ENCODE measurements at regions not wholly inside any gene's neighbourhood (a gene's known extent, or its start where the extent isn't known, plus 50 kb on each side); places are given as distances from the start of the nearest gene placed in this dataset.

DNA sequence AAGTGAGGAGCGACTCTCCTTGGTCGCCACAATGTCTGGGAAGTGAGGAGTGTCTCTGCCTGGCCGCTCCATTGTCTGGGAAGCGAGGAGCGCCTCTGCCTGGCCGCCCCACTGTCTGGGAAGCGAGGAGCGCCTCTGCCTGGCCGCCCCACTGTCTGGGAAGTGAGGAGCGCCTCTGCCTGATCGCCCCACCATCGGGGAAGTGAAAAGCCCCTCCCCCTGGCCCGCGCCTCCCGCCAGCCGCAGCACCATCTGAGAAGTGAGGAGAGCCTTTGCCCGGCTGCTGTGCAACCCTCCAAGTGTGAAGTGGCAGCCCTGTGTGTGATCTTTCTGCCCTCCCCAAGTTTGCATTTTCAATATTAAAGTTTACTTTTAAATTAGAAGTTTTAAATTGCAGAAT, 95.0 kb upstream of the PPP2R5A start:
- no peak for DNase-seq

DNA sequence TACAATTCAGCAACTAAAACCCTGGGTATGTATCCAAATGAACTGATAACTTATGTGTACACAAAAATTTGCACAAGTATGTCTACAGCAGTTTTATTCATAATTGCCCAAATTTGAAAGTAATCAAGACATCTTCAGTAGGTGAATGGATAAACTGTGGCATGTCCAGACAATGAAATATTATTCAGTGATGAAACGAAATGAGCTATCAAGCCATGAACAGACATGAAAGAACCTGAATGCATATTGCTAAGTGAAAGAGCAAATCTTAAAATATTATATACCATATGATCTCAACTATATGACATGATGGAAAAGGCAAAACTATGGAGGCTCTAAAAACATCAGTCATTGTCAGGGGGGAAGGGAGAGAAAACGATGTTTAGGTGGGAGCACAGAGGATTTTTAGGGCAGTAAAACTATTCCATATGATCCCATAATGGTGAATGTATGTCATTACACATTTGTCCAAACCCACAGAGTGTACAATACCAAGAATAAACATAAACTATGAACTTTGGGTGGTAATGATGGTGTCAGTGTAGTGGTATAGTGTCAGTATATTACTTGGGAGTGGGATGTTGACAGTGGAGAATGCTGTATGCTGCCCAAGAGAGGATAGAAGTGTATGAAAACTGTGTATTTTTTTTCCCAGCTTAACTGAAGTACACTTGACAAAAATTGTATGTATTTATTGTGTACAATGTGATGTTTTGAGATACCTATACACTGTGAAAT, 92.8 kb upstream of the PPP2R5A start:
- DNase-seq: no peak

- DNase-seq: no peak
Measured at GRCh38 chr1:212196355-212196754, 88.9 kb upstream of the PPP2R5A start.

DNA sequence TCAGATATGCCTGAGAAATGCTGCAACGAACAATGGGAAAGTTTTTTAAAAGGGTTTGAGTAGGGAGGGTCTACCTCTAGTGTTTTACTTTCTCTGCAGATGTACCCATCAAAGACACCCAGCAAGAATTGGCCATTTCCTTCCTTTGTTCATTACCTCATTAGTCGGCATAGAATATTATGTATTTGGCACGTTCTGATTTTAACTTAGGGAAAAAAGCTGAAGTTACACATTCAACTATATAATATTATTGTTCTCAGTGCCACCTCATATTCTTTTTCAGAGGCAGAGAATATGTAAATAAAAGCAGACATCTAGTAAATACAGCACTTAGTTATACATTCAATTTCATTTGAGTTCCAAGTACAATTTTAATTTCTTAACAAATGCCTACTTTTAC, 83.7 kb upstream of the PPP2R5A start:
- DNase-seq: no peak

DNA sequence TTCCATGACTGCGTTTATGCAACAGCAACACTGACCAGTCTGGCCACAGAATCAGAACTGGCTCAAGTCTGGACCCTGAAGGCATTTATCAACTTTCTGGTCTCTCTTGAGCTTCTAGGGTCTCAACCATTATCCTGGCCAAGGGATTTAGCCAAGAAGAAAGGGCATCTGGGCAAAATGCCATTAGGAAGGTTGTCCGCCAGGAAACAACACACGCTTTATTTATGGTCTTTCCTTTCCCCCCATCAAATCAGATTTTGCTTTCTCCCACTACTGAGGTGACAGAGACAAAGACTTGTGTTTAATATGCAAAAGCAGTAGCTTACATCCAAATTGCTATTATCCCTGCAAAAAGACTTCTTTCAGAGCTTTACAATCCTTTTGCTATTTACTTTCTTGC, 81.6 kb upstream of the PPP2R5A start:
- DNase-seq: no peak

DNA sequence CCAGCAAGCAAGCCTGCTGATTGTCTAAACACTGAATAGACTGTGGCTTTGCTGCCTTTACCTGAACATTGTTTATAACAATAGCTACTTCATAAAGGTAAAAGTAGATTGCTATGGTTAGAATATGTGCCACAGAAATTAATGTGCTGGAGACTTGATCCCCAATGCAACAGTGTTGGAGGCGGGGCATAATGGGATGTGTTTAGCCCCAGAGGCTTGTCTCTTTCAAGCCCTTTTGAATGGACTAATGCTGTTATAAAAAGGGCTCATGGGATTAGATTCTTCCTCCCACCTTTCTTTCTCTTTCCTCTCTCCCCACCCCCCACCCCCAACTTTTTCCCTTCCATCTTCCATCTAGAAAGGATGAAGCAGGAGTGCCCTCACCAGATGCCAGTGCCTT, 80.2 kb upstream of the PPP2R5A start:
- DNase-seq: no peak

- no peak for DNase-seq
Measured at GRCh38 chr1:212205843-212206242, 79.4 kb upstream of the PPP2R5A start.

DNA sequence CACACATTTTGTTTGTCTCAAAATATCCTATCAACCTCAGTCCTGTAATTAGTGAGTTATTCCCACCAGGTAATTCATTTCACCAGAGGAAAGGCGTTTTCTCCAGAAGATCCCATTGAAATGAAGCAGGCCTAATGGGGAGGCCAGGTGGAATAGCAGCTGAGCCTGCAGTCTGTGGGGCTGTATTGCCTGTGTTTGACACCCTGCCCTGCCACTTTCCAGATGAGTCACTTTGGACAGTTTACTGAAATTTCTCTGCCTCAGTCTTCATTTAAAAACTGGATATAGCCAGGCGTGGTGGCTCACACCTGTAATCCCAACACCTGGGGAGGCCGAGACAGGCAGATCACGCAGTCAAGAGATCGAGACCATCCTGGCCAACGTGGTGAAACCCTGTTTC, 78.1 kb upstream of the PPP2R5A start:
- DNase-seq: no peak

GRCh38 chr1:212207822-212208520, 77.2 kb upstream of the PPP2R5A start:
- DNase-seq: no peak

DNA sequence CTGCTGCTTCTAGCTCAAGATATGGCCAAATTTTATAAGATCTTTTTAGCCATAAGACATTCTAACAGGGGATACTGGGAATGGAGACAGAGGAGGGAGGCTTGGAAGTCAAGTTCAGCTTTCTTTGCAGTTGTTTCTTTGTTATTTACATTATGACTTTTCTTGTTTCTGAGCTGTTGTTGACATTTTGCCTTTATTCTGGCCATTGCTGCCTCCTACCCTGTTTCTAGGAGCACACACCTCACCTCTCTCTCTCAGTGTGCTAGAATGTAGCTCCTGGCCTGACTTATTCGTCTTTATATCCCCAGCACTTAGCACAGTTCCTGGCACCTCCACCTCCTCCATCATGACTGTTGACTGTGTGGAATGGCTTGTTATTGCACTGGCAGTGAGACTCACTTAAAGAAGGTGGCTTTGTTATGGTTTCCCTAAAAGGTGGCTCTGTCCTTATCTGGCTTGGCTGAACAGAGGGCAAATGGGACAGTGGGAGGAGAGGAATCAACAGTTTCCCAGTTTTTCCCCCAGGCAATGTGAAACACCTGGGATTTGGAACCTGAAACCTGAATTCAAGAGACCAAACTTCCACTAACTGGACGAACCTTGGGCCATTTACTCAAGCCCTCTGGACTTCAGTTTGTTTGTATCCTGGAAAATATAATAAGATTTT, 76.1 kb upstream of the PPP2R5A start:
- no peak for DNase-seq

- no peak for DNase-seq
Measured at GRCh38 chr1:212211371-212211770, 73.8 kb upstream of the PPP2R5A start.

DNA sequence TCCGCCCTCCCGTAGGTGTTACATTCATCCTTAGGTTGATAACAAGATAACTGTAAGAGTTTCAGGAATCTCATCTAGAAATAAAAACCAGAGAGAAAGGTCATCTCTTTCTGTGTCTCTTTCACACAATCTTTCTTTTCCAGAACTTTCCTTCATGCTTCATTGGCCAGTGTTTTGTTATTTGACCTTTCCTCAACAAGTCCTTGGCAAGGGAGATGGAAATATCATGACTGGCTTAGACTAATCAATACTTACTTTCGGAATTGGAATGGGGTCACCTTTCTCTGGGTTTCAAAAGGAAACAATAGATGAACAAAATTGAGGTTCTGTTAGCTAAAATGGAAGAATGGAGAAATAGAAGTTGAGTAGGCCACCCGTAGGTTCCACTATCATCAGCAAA, 72.9 kb upstream of the PPP2R5A start:
- no peak for DNase-seq

- DNase-seq: no peak
Measured at GRCh38 chr1:212212906-212213305, 72.3 kb upstream of the PPP2R5A start.

DNA sequence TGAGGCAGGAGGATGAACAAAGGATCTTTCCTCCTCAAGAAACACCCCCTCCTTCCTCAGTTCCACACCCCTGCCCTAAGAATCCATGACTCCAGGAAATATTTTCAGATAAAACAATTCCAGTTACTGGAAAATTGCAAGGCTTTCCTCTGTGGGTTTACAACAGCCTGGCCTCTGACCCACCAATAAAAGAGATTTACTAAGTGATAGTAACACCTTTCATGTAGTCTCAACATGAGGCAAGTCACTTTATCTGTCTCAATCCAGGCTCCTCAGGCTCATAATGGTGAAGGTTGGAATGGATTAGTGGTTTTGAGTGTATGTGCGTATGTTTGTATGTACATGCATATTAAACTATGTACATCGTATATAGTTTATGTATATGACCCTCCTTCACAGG, 71.4 kb upstream of the PPP2R5A start:
- no peak for DNase-seq

DNA sequence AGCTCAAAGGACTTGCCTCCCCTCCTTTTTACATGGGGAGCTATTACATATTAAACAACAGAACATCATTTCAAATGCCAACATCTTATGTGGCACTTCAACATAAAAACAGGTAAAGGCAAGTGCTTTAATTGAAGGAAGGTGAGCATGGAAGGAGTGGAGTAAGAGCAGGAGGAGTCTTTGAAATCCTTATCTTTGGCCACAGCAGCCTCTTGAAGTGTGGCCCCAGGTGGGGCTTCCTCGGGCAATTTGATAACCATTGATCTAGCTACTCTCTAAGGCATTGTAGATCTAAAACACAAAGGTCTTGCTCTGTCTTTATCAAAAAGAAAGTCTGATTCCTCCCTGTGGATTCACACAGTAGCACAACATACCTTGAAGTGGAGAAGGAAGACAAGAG, 70.9 kb upstream of the PPP2R5A start:
- DNase-seq: no peak

DNA sequence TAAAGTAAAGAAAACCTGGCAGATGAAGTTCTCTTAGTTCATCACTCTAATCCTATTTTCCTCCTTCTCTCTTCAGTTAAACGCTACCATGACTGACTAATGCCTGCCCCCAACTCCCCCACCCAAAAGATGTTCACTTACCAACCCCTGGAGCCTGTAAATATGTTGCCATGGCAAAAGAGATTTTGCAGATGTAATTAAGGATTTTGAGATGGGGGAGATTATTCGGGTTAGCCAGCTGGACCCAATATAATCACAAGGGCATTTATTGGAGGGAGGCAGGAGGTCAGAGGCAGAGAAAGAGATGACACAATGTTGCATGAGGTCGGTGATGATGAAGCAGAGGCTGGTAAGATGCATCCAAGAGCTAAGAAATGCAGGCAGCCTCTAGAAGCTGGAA, 69.3 kb upstream of the PPP2R5A start:
- DNase-seq: no peak

DNA sequence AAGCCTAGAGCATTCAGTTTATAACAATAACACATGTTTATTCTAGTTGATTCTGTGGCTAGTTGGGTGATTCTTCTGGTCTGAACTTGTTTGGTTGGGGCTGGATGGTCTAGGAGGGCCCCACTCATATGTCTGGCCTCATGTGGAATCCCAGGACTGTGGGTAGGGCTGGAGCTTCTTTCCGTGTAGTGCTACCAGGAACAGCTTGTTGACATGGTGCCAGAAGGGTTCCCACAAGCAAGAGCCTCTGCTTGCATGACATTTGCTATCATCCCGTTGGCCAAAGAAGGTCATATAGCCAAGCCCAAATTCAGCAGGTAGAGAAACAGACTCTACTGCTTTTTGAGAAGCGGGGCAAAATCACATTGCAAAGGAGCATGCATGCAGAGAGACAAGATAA, 67.6 kb upstream of the PPP2R5A start:
- no peak for DNase-seq

GRCh38 chr1:212218065-212218464, 67.1 kb upstream of the PPP2R5A start:
- DNase-seq: no peak

DNA sequence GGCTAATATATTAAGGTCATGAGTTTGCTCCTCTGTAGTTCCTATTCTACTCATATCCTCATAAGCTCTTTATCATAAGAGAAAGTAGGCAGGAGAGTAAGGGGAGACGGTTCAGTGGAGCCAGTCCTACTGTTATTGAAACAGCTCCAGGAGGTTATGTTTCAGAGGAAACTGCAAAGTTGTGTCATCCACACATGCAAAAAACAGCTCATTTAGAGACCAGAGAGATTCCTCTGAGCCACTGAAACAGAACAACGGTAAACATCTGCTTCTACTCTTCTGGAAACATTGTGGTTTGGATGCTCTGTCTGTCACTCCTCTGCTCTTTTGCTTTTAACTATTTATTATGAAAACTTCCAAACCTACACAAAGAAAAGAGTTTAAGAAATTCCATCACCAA, 66.3 kb upstream of the PPP2R5A start:
- DNase-seq: no peak

DNA sequence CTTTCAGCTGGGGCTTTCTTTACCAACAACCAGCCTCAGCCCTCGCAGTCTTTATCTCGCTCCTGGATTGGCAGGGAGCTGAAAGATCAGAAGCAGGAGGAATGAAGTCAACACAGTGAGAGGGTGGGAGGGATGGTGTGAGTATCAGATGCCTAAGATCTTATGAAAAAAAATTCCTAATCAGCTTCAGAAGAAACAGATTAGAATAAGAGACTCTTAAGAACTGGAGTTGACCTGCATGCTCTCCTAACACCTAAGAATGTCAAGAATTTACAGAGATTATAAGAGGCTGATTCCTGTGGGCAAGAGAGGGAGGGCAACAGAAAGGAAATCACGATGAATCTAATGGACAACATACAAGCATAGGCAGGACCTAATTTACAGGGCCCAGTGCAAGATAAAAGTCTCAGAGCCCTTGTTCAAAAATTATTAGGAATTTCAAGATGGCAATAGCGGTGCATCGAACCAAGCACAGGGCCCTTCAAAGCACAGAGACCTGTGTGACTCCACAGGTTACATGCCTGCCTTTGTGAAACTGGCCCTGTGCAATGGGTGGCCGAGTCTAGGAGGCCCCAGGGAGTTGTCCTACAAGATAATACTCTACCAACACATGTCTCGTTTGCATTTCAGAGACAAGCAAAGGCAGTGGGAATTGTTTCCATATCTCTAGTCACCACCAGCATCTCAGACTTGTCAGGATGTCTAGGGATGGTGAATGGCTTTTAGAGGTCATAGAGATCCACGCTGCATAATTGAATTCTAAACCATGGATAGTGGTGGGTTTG, 65.3 kb upstream of the PPP2R5A start:
- no peak for DNase-seq

- no peak for DNase-seq
Measured at GRCh38 chr1:212221801-212222200, 63.4 kb upstream of the PPP2R5A start.

DNA sequence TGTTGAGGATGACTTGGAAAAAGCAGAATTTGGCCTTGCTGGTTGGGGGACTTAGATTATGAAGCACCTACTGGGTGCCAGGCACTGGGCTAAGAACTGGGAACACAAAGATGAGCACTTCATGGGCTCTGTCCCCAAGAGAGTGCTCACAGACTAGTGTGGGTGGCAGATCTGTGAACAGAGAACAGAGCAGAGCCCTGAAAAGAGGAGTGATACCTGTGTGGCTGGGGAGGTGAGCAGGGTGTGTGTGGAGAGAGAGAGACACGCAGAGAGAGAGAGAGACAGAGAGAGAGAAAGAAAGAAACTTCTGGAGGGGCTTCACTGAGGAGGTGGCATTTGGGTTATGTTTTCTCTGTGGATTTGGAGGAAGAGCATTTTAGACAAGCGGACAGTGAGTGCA, 61.1 kb upstream of the PPP2R5A start:
- DNase-seq: no peak

DNA sequence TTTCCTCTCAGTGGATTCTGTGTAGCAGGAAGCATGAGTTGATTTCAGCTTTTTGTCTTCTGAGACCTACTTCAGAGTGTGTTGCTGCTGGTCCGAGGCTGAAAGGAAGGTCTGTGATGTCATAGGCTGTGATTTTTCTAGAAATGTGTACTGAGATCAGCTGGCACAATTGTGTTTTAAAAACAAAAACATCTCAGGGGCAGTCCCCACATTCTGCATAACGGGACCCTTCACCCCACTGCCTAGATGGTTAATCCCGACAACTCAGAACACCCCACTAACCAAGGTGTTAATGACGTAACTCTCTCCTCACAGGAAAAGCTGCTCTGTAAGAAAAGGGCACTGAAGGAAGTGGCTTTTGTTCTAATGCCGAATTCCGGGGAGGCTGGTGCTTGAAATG, 59.8 kb upstream of the PPP2R5A start:
- peak; percentile 67 for DNase-seq

All from CD4-positive, alpha-beta T cell treated with Interleukin-12 subunit alpha and Interleukin-12 subunit beta, for 1 hour (primary cell).